ENCODE measurements at regions not wholly inside any gene's neighbourhood (a gene's known extent, or its start where the extent isn't known, plus 50 kb on each side); places are given as distances from the start of the nearest gene placed in this dataset.
A peak's percentile ranks its signal among the peaks of the same experiment; 100 is the strongest.

DNA sequence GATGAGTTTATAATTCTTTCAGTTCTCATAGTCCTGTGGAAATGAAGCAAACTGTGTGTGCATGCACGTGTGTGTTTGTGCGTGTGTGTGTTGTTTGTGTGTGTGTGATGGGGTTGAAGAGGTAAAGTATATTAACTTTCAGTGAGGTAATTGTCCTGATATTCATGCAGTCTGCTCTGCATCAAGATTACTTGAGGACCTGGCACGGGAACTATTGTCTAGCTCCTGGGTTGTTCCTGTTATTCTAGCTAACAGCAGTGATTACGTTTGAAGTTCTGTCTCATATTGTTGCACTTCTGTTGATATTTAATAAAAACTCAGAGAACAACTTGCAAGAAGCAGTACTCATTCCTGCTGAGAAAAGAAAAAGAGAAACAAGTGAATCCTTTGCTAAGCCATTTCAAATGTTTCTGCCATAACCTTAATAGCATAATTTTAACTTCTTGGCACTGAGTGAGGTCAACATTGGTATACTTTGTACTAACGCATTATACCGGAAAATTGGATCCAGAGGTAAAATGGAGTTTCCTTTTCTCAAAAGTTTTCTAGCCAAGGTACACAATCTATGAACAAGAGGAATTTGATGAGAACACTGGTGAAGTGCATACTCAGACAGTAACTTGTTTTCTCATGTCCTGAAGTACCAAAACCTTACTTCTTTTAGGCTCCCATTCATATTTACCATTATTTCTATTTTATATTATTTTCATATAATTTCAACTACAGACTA is 113.2 kb downstream of the SPCS3 start:
- H3K36me3 ChIP-seq (replicated peaks), result no peaks in the 10 kb centered on the region
- no peaks in the 10 kb centered on the region for H3K27me3 ChIP-seq (ENCODE audit: low read depth)
- H3K4me3 ChIP-seq, result no peak overlapping the region
- no peaks in the 10 kb centered on the region for H3K4me1 ChIP-seq
- no peak for DNase-seq (ENCODE audit: low spot score in 2 of 2)
- H3K9me3 ChIP-seq, result no peaks in the 10 kb centered on the region
- in situ Hi-C loops (cut with MboI; ENCODE audit: low sequenced_read_pairs), result no loop called here

DNA sequence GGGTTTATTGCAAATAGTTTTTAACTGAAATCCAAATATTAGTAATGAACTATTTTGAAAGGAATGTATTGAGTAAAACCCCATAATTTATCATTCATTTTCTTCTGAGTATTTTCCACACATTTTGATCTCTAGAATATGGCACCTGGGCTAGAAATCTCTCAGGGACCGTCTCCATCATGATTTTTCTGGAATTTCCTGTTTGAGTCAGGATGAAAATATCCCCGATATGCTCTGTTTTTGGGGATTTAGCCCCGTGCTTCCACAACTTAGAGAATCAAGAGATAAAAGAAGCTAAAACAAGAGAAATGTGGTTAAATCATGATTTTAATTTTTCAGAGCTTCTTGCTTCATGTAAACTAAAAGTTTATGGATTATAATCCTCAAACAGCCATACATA is 114.2 kb downstream of the SPCS3 start:
- DNase-seq (ENCODE audit: low spot score in 2 of 2), result no peak
- Histone ChIP-seq H3K27me3 (ENCODE audit: low read depth) (no peaks in the 10 kb centered on the region), H3K4me1 (no peaks in the 10 kb centered on the region), H3K36me3 (replicated peaks) (no peaks in the 10 kb centered on the region), H3K9me3 (no peaks in the 10 kb centered on the region), H3K4me3 (no peak overlapping the region)
- in situ Hi-C loops (cut with MboI; ENCODE audit: low sequenced_read_pairs), result no loop called here

DNA sequence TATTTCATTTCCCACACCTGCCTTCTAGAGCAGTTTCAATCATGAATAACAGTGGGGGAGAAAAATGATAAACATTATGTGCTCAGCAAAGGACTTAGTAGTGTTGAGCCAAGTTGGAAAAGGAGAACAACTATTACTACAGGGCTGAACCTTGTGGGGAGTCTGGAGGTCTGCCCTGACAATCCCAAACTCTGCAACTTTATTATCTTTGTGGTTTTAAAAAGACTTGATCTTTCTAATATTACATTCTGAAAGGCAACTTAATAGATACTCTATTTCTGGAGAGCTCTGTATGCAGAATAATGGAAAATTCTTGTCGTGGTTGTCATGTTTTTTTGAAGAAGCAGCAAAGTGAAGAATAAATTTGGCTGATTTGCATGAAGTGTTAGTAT is 116.1 kb downstream of the SPCS3 start:
- no peak overlapping the region for H3K4me3 ChIP-seq

DNA sequence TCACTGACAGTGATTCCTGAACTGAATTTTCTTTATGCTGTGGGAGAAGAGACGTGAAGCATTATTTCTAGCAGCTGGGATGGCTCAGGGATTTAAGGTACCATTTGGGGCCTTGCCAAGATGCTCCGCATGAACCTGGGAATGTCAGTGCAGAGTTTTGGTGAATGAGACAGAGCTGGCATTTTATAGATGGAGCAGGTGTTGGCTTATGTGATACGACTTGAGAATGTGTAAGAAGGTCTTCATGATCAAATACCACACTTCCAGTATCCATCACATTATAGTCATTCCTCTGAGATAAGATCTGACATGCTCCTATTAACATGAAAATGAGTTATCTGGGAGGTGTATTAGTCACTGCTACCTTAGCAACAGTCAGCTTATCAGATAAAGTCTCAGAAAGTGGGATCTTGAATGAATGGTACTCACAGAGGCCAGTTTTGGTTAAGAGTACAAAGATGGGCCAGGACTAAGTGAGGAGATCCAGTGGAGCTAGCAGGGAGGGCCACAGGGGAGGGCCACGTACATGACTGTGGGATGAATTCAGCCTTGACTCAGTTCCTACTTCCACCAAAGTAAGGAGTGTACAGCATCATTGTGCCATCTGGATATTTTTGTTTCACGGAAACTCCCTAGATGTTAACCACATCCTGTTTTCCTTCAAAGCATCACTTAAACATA is 116.7 kb downstream of the SPCS3 start:
- Histone ChIP-seq H3K27me3 (ENCODE audit: low read depth) (no peaks in the 10 kb centered on the region), H3K36me3 (replicated peaks) (no peaks in the 10 kb centered on the region), H3K4me1 (no peaks in the 10 kb centered on the region), H3K9me3 (no peaks in the 10 kb centered on the region), H3K4me3 (no peak overlapping the region)
- in situ Hi-C loops (cut with MboI; ENCODE audit: low sequenced_read_pairs), result no loop called here
- DNase-seq (ENCODE audit: low spot score in 2 of 2), result no peak

More for the DNA sequence above, 116.1 kb downstream of the SPCS3 start:
- Histone ChIP-seq H3K27me3 (ENCODE audit: low read depth) (no peaks in the 10 kb centered on the region), H3K4me1 (no peaks in the 10 kb centered on the region), H3K9me3 (no peaks in the 10 kb centered on the region), H3K36me3 (replicated peaks) (no peaks in the 10 kb centered on the region)
- DNase-seq (ENCODE audit: low spot score in 2 of 2), result no peak
- in situ Hi-C loops (cut with MboI; ENCODE audit: low sequenced_read_pairs), result no loop called here

DNA sequence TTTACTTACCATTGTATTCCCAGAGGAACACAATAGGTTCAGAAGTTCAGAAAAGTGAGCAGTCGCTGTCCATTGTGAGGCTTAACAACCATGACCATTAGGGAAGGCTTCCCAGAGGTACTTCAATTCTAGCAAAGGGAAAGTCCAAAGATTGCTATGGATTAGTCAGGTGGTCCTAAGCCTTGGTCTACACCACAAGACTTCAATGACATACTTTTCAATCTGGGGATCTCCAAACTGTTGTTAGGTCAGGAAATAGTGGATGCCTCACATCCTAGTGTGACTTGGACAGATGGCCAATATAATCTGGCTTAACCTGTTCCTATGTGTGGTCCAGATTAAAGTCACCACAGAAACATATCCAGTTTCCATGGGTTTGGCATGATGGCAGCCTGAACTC is 118.0 kb downstream of the SPCS3 start:
- H3K4me1 ChIP-seq, result no peaks in the 10 kb centered on the region
- no peak for DNase-seq (ENCODE audit: low spot score in 2 of 2)
- no peaks in the 10 kb centered on the region for H3K36me3 ChIP-seq (replicated peaks)
- no peak overlapping the region for H3K4me3 ChIP-seq
- in situ Hi-C loops (cut with MboI; ENCODE audit: low sequenced_read_pairs), result no loop called here
- H3K27me3 ChIP-seq (ENCODE audit: low read depth), result no peaks in the 10 kb centered on the region
- H3K9me3 ChIP-seq, result no peaks in the 10 kb centered on the region

DNA sequence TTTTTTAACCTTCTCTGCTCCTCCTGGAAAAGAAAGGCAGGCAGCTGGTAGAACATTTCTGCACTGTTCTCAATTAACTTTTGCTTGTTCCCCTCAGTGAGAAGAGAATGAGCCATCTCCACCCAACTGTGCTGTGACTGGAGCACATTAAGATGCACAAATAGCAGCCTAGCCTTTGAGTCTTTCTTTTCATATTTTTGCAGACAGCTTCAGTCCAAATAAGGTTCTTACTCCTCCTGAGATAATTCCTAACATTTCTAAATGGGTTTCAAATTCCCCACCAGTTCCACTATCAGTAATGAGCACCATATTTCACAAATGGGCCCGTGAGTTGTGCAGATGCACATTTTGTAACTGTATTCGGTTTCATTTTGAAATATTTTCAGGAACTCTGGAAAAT is 118.6 kb downstream of the SPCS3 start:
- in situ Hi-C loops (cut with MboI; ENCODE audit: low sequenced_read_pairs), result no loop called here

DNA sequence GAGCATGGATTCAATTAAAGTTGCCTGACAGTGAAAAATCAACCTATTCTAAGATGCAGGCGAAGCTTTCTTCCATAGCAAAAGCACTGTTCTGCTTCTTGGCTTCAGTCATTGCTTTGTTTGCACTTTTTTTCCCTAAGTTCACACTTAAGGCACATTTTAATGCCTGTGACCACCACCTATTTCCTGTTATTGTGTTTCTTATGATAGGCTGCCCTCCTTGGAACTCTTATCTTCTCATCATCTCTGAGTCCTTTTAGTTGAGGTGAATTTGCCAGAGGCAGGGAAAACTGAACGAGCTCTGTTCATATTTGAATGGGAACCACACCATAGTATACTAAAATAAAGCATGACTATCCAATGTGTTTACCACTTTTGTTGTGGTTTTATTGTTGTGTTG is 119.8 kb downstream of the SPCS3 start:
- no peak for DNase-seq (ENCODE audit: low spot score in 2 of 2)

More for the DNA sequence above, 118.6 kb downstream of the SPCS3 start:
- Histone ChIP-seq H3K36me3 (replicated peaks) (no peaks in the 10 kb centered on the region), H3K27me3 (ENCODE audit: low read depth) (no peaks in the 10 kb centered on the region), H3K9me3 (no peaks in the 10 kb centered on the region), H3K4me1 (no peaks in the 10 kb centered on the region), H3K4me3 (no peak overlapping the region)
- no peak for DNase-seq (ENCODE audit: low spot score in 2 of 2)

DNA sequence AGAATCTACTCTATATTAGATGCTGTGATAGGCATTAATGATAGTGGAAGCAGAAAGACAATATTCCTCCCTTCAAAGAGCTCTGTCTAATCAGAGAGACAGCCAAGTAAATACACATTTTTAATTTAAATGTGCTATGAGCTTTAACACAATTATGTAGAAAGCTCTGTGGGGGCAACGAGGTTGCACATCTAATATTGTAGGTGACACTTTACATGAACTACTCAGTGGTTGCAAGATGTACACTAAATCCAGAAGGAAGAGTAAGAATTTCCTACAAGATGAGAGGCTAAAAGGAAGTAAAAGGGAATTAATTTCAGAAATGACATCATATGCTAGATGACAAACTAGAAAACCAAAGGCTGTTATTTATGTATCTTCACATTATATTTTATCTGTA is 120.9 kb downstream of the SPCS3 start:
- Histone ChIP-seq H3K4me3 (no peak overlapping the region), H3K4me1 (no peaks in the 10 kb centered on the region), H3K9me3 (no peaks in the 10 kb centered on the region), H3K36me3 (replicated peaks) (no peaks in the 10 kb centered on the region), H3K27me3 (ENCODE audit: low read depth) (no peaks in the 10 kb centered on the region)
- in situ Hi-C loops (cut with MboI; ENCODE audit: low sequenced_read_pairs), result no loop called here
- DNase-seq (ENCODE audit: low spot score in 2 of 2), result no peak

More for the DNA sequence above, 119.8 kb downstream of the SPCS3 start:
- no peaks in the 10 kb centered on the region for H3K36me3 ChIP-seq (replicated peaks)
- H3K9me3 ChIP-seq, result no peaks in the 10 kb centered on the region
- no peaks in the 10 kb centered on the region for H3K4me1 ChIP-seq
- in situ Hi-C loops (cut with MboI; ENCODE audit: low sequenced_read_pairs), result no loop called here
- H3K27me3 ChIP-seq (ENCODE audit: low read depth), result no peaks in the 10 kb centered on the region
- no peak overlapping the region for H3K4me3 ChIP-seq

DNA sequence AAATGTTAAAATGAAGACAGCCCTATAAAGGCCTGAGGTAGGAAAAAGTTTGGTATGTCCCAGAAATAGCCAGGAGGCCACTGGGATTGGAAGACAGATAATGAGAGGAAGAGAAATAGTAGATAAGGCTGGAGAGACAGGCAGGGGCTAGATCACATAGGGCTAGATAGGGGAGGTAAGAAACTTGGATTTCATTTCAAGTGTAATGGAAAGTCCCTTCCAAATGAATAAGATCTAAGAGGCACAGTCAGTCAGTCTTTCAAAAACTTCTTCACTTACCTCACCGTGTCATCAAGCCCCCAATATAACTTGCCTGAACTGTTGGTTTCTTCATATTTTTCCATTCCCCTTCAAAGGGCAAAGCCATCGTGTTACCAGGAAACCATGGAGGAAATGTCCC is 121.8 kb downstream of the SPCS3 start:
- Histone ChIP-seq H3K27me3 (ENCODE audit: low read depth) (no peaks in the 10 kb centered on the region), H3K36me3 (replicated peaks) (no peaks in the 10 kb centered on the region), H3K4me3 (no peak overlapping the region), H3K4me1 (no peaks in the 10 kb centered on the region), H3K9me3 (0 out of 2 replicates have a peak, but pooled peaks cover 1% of the 10 kb centered on the region)
- no peak for DNase-seq (ENCODE audit: low spot score in 2 of 2)
- in situ Hi-C loops (cut with MboI; ENCODE audit: low sequenced_read_pairs), result no loop called here

DNA sequence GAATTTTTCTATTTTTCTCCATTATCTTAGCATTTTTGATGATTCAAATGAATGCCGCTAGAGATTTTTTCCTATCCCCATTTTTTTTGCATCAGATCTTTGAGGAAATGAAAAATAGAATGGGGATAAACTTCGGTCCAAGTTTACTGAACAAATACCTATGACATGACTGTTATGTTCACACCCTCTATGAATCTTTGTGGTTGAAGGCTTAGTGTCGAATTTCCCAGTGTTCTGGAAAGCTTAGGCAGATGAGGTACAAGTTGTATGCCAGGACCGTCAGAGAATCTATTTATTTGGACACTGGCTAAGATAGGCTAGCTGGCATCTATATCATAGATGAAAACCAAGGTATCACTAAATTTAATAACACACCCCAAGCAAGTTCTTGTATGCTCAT is 123.4 kb downstream of the SPCS3 start:
- no peak overlapping the region for H3K4me3 ChIP-seq
- no peak for DNase-seq (ENCODE audit: low spot score in 2 of 2)
- H3K4me1 ChIP-seq, result no peaks in the 10 kb centered on the region
- H3K9me3 ChIP-seq, result 0 out of 2 replicates have a peak, but pooled peaks cover 2% of the 10 kb centered on the region
- no peaks in the 10 kb centered on the region for H3K27me3 ChIP-seq (ENCODE audit: low read depth)
- in situ Hi-C loops (cut with MboI; ENCODE audit: low sequenced_read_pairs), result no loop called here
- H3K36me3 ChIP-seq (replicated peaks), result no peaks in the 10 kb centered on the region

DNA sequence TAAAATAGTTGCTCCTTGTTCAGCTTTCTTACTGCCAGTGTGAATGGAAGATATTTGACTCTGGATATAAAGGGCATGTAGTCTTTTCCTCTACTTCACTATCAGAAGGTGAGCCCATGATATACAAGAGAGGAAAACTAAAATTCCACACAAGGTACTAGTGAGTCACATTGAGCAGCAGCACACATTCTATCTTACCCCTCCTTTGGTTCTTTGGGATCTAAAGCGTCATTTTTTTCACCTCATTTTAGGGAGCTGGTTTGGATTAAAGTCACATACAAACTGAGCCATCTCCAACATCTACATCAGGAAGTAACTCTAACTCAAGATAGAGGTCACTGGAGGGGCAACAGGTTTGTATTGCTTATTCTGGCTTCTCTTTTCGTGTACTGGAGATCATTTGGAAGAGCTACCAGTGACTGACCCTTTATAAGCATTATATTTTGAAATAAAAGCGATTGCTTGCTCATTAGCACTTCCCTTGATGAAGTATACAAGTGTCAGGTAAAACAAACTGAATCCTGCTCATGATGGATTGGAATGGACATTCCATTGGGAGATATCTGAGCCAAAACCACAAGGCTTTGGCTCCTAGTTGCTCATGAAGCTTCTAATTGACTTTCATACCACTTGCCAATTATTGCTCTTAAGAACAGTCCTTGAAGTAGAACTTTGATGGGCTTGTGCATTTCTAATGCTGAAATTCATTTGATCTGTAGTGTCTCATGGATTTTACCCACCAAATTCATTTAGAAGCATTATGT is 124.1 kb downstream of the SPCS3 start:
- 0 out of 2 replicates have a peak, but pooled peaks cover 2% of the 10 kb centered on the region for H3K9me3 ChIP-seq
- no peaks in the 10 kb centered on the region for H3K27me3 ChIP-seq (ENCODE audit: low read depth)
- no peak overlapping the region for H3K4me3 ChIP-seq
- no peaks in the 10 kb centered on the region for H3K36me3 ChIP-seq (replicated peaks)
- in situ Hi-C loops (cut with MboI; ENCODE audit: low sequenced_read_pairs), result no loop called here
- H3K4me1 ChIP-seq, result no peaks in the 10 kb centered on the region
- no peak for DNase-seq (ENCODE audit: low spot score in 2 of 2)

DNA sequence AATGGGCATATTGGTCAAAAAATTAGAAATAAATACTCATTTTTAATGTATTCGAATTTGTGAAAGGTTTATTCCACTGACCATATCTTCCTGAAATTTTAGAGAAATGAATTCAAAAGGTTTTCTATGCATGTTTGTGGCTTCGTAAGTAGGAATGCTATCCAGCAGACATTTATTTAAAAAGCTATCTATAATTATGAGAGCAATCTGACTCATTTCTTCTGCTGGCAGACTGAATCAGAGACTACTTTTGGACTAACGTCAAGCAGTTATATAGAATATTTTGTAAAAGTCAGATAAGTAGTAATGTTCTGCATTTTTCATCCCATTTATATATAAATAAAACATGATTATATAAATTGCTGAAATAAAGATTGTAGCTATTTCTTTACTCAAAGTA is 125.0 kb downstream of the SPCS3 start:
- H3K9me3 ChIP-seq, result 0 out of 2 replicates have a peak, but pooled peaks cover 2% of the 10 kb centered on the region
- H3K4me1 ChIP-seq, result no peaks in the 10 kb centered on the region
- H3K27me3 ChIP-seq (ENCODE audit: low read depth), result no peaks in the 10 kb centered on the region
- no peaks in the 10 kb centered on the region for H3K36me3 ChIP-seq (replicated peaks)
- in situ Hi-C loops (cut with MboI; ENCODE audit: low sequenced_read_pairs), result no loop called here
- no peak for DNase-seq (ENCODE audit: low spot score in 2 of 2)
- no peak overlapping the region for H3K4me3 ChIP-seq

DNA sequence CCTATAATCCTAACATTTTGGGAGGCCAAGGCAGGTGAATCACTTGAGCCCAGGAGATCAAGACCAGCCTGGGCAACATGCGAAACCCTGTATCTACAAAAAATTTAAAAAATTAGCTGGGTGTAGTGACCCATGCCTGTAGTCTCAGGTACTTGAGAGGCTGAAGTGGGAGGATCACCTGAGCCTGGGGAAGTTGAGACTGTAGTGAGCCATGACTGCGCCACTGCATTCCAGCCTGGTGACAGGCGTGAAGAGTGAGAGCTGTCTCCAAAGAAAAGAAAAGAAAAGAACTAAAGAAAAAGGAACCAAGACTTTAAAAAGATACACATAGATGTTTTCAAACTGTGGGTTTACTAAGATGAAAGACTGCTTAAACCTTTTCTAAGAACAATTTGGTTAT is 129.0 kb downstream of the SPCS3 start:
- DNase-seq (ENCODE audit: low spot score in 2 of 2), result no peak
- H3K9me3 ChIP-seq, result 0 out of 2 replicates have a peak, but pooled peaks cover 2% of the 10 kb centered on the region
- H3K4me3 ChIP-seq, result no peak overlapping the region
- no peaks in the 10 kb centered on the region for H3K36me3 ChIP-seq (replicated peaks)
- peaks cover 4% of the 10 kb centered on the region for H3K4me1 ChIP-seq
- H3K27me3 ChIP-seq (ENCODE audit: low read depth), result no peaks in the 10 kb centered on the region
- in situ Hi-C loops (cut with MboI; ENCODE audit: low sequenced_read_pairs), result no loop called here

DNA sequence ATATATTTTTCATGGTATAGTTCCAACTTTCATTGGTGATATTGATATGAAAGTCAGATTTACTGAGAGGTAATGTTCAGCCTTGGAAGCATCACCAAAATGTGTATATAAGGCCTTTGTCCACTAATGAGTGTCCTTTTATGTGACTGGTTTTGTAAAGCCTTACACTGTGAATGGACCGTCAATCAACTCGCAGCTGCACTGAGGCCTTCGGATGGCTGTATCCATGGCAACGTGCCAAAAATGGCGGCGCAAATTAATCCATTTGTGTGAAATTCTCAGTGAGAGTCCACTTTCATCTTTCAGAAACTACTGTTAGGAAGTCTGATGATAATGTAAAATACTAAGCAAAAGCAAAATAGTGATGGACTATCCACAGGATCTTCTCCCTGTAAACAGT is 131.7 kb downstream of the SPCS3 start:
- peak; percentile 19 to 55 for DNase-seq (ENCODE audit: low spot score in 2 of 2)
- in situ Hi-C loops (cut with MboI; ENCODE audit: low sequenced_read_pairs), result no loop called here
- H3K27me3 ChIP-seq (ENCODE audit: low read depth), result no peaks in the 10 kb centered on the region; the same call in 1 of the 2 replicates
- peaks cover 7% of the 10 kb centered on the region for H3K4me1 ChIP-seq
- H3K36me3 ChIP-seq (replicated peaks), result no peaks in the 10 kb centered on the region
- no peak overlapping the region for H3K4me3 ChIP-seq
- H3K9me3 ChIP-seq, result 0 out of 2 replicates have a peak, but pooled peaks cover 2% of the 10 kb centered on the region

All from HAP-1 (cell line).